CD4-positive, alpha-beta T cell treated with Interleukin-15 for 4 hours (primary cell): ENCODE measurements at regions not wholly inside any gene's neighbourhood (a gene's known extent, or its start where the extent isn't known, plus 50 kb on each side); places are given as distances from the start of the nearest gene placed in this dataset.

Experiments
- DNase-seq: peaks from one replicate; pipeline ENCODE4 v3.0.0-alpha.2; 2020; ENCODE audit warnings: low spot score

GRCh38 chr4:12324965-12325364 lies 896.3 kb upstream of the HS3ST1 start:
- DNase-seq = no peak

GRCh38 chr4:12319765-12320164 lies 891.1 kb upstream of the HS3ST1 start:
- DNase-seq = no peak

- DNase-seq = no peak
These were observed 876.2 kb upstream of the HS3ST1 start for GRCh38 chr4:12304905-12305304.

- DNase-seq = no peak
These were observed 867.7 kb upstream of the HS3ST1 start for GRCh38 chr4:12296366-12296765.

- DNase-seq = no peak
These were observed 865.3 kb upstream of the HS3ST1 start for GRCh38 chr4:12293906-12294525.

DNA sequence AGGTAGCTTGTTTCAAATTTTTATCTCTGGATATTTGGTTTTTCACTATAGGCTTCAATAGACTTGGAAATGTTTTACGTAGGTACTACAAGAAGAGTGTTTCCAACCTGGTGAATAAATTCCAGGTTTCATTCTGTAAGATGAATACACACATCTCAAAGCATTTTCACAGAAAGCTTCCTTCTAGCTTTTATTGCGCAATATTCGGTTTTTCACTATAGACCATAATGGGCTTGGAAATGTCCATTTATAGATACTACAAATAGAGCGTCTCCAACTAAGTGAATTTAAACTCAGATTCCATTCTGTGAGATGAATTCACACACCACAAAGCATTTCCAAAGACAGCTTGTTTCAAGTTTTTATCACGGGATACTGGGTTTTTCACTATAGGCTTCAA lies 857.7 kb upstream of the HS3ST1 start:
- no peak for DNase-seq

GRCh38 chr4:12270546-12270945 lies 841.9 kb upstream of the HS3ST1 start:
- DNase-seq = no peak

- DNase-seq = no peak
These were observed 836.9 kb upstream of the HS3ST1 start for GRCh38 chr4:12265554-12265953.

DNA sequence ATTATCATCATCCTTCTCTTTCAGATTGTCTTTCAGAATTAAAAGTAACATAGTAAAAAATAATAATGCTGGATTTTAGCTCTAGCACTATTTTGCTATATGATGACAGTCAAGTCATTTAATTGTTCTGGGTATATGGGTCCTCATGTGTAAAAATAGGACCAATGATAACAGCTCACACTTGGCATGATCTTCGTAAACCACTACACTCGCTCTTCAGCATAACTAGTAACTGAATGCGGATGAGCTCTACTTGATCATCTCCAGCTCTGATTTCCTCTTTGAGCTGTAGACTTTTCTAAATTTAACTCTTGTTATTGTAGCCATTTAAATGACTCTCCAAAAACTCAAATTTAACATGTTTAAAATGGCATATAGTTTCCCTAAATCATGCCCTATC lies 831.8 kb upstream of the HS3ST1 start:
- DNase-seq = no peak

- no peak for DNase-seq
These were observed 816.3 kb upstream of the HS3ST1 start for GRCh38 chr4:12244973-12245372.

GRCh38 chr4:12242354-12242753 lies 813.7 kb upstream of the HS3ST1 start:
- DNase-seq = no peak

- DNase-seq = no peak
These were observed 811.4 kb upstream of the HS3ST1 start for GRCh38 chr4:12239897-12240636.

GRCh38 chr4:12231098-12231497 lies 802.4 kb upstream of the HS3ST1 start:
- DNase-seq = no peak

DNA sequence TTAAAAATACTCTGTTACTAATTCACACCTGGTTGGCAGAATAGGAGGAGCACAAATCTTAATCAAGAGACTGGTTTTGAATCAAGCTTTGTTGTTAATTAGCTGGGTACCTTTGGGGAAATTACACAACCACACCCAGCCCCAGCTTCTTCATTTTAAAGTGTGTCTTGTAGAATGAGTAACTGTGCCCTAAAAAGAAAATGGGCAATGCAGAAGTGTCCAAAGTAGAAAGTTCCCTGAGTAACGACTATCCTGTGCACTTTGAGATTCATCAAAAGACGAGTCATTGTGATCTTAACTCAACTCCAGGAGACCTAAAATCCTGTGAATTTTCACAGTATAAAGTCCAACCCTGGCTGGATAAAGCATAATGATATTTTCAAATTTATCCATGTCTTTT lies 792.3 kb upstream of the HS3ST1 start:
- DNase-seq = no peak

DNA sequence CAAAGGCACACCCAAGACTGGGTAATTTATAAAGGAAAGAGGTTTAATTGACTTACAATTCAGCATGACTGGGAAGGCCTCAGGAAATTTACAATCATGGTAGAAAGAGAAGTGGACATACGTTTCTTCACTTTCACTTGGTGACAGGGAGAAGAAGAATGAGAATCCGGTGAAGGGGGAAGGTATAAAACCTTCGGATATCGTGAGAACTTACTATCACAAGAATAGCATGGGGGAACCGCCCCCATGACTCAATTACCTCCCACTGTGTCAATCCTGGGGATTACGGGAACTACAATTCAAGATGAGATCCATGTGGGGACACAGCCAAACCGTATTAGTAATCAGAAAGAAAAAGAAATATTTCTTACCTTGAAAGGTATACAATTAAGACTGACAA lies 782.9 kb upstream of the HS3ST1 start:
- no peak for DNase-seq

DNA sequence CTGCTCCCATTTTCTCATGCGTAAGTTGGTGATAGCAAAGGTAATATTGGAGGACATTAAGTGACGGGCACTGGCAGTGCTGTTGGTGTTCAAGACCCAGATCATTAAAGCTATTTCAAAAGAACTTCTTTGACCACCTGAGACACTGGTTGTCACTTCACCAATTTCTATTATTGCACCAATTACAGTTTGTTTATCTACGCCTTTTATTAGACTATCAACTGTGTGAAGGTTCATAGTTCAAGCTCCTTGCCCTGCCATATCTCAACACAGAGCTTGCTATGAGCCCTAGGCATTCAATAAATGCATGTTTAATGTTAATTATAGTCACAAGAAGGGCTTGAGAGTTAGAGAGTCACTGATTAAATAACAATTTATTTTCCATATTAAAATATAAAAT lies 778.7 kb upstream of the HS3ST1 start:
- no peak for DNase-seq

- no peak for DNase-seq
These were observed 777.4 kb upstream of the HS3ST1 start for GRCh38 chr4:12206091-12206490.

DNA sequence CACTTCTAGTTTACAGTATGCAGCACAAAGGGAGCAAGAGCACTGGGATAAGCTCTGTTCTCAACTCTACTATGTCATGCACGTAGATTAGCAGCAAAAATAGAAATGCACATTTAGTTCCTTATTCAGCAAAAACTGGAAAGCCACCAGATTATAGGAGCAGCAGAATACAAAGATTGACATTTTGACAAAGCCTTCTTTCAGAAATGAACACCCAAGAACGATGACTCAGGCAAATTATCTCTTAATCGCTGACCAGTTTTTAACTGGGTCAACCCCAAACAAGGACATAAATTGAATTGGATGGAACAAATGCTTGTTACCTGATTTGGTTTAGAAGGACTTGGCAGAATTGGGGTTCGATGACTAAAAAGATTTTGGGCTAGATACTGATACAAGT lies 775.3 kb upstream of the HS3ST1 start:
- no peak for DNase-seq

DNA sequence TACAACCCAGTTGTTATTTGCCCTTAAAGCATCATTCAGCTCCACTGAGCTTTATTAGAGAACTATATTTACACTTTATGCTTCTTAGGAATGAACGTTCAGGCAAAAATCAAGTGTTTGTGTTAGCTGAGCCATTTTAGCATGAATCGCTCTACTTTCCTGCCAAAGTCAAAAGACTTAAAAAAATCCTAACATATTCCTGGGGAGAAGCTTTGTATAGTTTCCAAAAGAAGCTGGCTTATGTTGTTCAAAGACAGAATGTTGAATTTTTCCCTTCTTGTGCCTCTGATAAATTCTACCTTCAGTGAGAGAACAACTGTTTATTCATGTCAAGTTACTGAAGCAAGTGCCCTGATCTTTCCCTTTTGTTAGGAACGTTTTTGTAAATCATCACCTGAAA lies 771.5 kb upstream of the HS3ST1 start:
- DNase-seq = no peak

GRCh38 chr4:12186526-12186925 lies 757.8 kb upstream of the HS3ST1 start:
- DNase-seq = no peak

DNA sequence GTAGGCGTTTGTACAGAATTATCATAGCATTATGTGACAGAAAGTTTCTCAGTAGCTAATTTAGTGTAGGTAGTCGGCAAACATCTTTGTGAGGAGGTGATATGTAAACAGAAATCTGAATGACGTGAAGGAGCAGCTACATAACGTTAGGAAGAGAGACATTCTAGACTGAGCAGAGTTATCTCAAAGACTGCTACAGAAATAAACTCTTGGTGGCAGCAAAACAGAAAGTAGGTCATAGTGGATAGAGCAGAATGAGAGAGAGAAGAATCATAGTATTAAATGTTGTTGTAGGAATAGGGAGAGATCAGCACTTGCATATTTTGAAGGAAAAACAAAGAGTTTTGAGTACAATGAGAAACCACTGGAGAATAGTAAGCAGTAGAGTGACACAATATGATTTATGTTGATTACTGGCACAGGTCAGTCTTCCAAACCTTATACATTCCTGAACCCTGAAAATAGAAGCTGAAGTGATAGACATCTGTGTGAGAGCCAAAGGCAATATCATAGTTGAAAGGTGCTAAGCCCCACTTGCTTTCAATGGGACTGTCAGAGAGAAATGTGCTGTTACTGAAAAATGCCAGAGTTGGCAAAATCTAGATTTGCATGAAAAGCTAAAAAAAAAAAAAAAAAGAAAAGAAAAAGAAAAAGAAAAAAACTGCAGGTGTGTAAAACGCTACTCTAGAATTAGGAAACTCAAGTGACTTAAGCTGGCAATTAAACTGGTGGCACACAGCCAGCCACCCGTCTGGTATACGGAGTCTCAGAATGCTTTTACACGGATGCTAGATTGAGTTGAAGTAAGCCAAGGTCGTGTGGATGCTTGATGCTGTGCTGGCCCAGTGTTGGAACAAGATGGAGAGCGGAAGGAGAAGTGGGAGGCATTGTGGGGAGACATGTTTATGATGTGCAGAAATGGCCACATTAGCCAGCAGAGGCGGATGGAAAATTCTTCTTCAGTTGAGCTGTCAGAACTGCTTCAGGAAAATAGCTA lies 750.2 kb upstream of the HS3ST1 start:
- DNase-seq = no peak

GRCh38 chr4:12177416-12177815 lies 748.7 kb upstream of the HS3ST1 start:
- DNase-seq = no peak

DNA sequence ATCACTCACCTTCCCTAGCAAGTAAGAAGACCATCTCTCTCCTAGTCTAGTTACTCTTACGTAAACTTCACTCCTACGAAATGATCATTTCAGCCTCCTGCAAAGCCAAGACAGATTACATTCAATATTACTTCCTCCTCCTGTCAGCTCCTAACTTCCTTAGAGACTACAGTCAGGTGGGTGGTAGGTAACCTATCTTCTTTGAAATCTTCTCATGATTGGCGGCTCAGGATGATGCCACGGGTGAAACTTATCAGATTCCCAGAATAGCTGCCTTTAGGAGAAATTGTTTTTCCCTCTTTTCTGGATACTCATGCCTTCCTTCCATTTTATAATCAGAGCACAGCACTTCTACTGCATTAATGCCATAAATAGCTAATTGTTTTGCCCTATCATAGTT lies 744.8 kb upstream of the HS3ST1 start:
- no peak for DNase-seq
